GM18907 (cell line): ENCODE measurements at regions not wholly inside any gene's neighbourhood (a gene's known extent, or its start where the extent isn't known, plus 50 kb on each side); places are given as distances from the start of the nearest gene placed in this dataset.
A peak's percentile ranks its signal among the peaks of the same experiment; 100 is the strongest.

Experiments used
- ATAC-seq: cut with Tn5 transposase; IDR thresholded peaks from one replicate; pipeline ENCODE4 v1.9.1; 2021; ENCODE audit warnings: mild to moderate bottlenecking, moderate library complexity; ENCODE audit not compliant: unreplicated experiment

DNA sequence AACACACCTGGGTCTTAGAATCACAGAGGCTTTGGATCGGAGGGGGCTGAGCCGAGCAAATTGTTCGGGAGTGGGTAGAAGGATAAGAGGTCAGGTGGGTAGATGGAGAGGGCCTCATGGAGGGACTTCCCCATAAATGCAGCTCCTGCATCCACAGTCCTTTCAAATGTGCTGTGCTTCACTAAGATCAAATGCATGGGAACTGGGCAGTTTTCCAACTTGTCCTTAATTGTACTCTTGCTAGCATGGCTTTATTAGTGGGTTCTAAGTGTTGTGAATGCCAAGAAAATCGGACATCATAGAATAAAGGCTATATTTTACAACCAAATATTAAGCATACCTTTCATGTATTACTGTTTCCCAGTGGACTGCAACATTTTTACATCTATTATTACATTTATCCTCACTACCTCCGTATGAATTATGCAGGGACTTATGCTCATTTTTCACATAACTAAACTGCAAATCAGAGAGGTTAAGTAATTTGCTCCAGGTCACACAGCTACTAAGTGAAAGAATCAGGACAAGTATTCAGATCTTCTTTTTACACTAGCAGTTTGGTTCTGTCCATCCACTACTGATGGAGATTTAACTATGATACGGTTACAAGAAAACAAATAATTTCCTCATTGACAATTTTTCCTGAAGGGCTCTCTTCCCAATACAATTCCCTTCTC lies 174.5 kb upstream of the RUNX1 start:
- ATAC-seq, result no peak

DNA sequence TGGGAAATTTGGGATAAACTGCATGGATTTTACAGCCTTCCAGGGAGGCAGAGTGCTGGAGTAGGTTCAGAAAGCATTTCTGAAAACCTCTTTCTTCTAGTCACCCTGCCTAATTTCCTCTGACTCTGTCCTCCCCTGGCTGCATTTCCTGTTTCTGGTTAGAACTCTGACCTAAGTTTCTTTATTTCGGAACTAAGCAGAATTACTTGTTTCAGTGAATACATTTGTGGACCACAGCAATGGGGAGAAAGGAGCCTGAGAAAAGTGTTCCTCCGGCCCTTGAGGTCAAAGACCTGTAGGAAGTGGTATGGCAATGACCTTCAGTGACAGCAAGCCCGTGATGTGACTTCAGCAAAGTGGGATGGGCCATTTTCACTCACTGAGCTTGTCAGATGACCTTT lies 173.4 kb upstream of the RUNX1 start:
- peak; percentile 43 for ATAC-seq

GRCh38 chr21:35222021-35222420 lies 172.9 kb upstream of the RUNX1 start:
- ATAC-seq, result no peak

- ATAC-seq, result no peak
Observed at GRCh38 chr21:35220301-35220700, 171.2 kb upstream of the RUNX1 start.

- ATAC-seq, result no peak
Observed at GRCh38 chr21:35219719-35220118, 170.6 kb upstream of the RUNX1 start.

DNA sequence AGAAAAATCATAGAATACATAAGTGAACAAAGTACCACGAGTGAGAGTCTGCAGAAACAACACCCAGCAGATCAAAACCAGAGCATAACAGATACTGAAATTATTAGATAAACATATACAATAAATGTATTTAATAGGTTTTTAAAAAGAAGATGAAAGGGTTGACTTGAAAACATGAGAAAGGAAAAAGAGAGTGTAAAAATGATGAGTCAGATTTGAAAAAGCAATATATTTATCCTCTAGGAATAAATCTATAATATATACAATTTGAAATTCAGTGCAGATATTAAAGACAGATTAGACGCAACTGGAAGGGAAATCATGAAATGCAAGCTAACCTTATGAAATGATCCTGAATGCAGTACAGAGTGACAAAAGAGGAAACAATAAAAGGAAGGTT lies 170.2 kb upstream of the RUNX1 start:
- no peak for ATAC-seq

DNA sequence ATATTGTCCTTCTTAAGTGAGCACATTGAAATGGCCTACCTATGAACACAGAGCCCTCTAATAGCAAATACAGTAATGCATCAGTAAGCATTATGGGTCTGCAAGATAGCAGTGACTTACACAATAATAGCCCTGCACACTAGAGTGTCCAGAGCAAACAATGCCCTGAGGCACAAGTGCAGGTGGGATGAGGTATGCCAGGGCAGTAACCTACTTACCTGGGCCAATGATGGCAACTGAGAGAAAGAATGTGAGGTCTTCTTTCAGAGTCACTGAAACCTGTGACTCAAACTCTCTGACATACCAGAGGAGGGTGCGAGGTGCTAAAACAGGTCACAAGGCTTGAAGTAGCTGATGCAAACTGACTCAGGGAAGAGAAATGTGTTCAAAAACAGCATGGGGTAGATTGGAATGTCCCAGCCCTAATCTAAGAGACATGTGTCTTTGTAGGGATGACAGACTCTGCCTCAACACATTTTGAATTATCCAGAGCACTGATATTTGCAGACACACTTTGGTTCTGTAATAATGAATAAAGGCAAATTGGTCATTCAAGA lies 168.5 kb upstream of the RUNX1 start:
- no peak for ATAC-seq

DNA sequence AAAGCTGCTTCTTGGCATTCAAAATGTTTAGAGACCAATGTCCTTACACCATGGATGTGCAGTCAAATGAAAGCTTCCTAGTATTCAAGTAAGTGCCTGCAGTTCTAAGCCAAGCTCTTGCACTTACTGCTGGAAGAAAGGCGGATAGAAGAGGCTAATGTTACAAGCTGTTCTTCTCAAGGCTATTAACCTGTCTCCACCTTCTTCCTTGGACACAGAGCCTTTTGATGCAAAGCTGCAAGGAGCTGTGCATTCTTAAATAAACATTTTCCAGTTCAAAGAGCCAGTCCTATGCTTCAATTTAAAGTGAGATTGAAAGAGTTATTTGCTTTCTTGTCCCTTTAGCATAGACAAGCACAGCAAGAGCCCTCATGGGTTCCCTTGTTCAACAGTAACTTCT lies 167.9 kb upstream of the RUNX1 start:
- no peak for ATAC-seq

DNA sequence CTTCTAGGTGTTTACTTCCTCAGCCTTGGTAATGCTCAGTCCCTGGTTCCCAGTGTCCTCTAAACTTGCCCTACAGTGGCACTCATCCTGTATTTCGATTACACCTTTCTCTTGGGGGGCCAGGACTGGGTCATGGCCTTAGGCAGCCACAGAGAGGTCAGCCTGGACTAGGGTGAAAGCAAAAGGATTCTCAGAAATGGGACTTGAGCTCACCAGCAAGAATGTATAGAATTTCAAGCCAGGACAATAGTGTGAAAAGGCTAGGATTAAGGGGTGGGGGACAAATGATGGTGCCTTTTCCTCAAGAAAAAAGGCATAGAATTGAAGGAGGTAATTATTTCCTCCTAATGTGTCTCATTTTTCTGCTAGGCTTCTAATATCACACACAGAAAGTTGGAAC lies 166.8 kb upstream of the RUNX1 start:
- no peak for ATAC-seq

- no peak for ATAC-seq
Observed at GRCh38 chr21:35212393-35213127, 163.5 kb upstream of the RUNX1 start.

DNA sequence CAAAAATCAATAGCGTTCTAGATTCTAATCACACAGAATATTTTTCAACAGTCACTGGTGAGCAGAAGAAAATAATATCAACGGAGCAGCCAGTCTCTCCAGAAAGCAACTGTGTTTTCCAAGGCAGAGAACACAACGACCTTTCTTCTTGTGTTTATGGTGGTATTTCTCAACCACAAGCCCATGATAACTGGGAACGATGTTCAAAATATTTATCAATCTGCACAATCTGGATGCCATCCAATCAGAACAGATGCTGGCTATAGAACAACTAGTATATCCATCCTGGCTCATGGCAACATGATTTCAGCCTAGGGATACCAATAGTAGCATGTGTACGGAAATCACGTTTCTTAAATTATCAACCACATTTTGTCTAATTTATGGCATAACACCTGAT lies 162.7 kb upstream of the RUNX1 start:
- ATAC-seq, result no peak

GRCh38 chr21:35210093-35210492 lies 161.0 kb upstream of the RUNX1 start:
- ATAC-seq, result no peak

GRCh38 chr21:35208810-35209517 lies 159.9 kb upstream of the RUNX1 start:
- ATAC-seq, result no peak

DNA sequence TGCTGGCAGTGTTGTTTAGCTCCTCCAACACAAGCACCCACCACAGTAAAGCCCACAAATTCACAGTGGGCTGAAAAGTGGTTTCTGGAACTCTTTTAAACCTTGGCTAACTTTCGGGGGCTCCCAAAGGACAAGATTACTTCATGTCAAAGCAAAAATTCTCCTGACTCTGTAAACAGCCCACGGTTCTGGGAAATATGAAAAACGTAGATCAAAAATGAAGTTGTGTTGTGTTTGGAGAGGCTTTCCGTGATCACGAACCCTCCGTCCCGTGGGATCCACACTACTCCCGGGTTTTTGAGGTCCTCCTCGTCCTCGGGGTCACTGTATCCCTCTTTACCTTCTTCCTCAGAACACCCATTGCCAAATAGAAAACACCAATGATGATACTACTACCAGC lies 159.0 kb upstream of the RUNX1 start:
- ATAC-seq, result no peak

GRCh38 chr21:35207322-35207721 lies 158.2 kb upstream of the RUNX1 start:
- no peak for ATAC-seq

DNA sequence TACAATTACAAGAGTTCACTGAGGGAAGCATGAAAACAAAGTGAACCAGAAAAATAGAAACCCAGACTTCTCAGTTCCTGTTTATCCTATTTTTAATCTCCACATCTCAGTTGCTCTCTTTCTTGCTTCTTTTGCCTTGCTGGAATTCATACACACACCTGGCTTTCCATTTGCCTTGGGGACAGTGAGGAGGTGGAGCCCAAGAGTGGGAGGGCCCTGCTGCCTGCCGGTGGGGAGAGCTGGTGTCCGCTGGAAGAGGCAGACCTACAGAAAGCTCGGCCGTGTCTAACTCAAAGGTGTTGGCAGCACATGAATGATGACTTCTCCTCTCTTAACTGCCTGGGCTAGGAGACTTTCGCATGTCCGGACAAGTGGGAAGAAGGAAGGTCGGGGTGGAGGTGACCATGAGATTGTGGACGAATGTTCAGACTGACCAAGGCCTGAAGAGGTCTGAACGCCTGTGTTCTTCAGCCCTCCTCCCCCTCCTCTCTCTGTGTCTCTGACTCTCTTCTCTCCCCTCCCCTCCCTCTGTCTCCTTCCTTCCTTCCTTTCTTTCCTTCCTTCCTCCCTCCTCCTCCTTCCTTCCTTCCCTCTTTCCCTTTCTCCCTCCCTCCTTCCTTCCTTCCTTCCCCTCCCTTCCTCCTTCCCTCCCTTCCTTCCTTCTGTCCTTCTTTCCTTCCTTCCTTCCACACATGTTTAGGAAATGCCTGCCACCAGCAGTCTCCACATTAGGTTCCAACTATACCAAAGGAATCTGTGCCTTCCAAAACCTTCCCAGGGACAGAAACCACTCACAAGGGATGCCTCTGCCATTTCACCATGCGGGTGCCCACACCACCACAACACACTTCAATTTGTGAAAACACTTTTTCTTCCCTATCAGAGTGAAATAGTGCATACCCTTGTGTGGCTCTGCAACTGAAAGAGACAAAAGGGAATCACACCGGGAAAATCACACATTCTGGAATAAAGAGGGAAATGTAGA lies 157.3 kb upstream of the RUNX1 start:
- ATAC-seq, result no peak

DNA sequence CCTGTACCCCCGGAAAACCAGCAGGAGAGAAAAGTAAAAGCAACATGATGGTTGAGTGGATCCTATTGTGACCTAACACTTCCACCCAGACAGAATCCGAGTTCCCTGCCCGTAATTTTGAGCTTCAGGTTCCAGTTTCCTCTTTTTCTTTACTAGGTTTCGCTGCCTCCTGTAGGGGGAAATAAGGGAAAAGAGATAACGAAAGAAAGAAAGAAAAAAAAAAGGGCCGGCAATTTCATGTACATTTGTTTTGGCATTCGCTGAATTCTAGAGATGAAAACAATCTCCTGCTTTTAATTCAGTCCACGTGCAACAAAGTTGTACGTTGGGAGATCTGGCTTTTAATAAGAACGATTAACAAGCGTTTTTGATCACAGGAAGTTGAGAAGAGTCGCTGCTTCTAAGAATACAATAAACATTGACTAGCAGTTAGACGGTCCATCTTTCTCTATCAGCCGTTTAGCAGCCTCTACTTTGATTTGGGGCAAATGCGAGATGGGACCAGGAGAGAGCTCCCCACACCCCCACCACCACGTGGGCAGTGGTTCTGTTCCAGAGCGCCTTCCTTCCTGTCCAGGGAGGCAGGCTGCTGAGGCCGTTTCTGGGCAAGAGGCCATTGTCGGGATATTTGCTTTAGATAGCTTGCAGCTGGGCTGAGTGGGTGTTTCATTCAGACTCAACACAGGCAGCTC lies 155.9 kb upstream of the RUNX1 start:
- no peak for ATAC-seq

GRCh38 chr21:35204125-35204524 lies 155.0 kb upstream of the RUNX1 start:
- ATAC-seq, result no peak

DNA sequence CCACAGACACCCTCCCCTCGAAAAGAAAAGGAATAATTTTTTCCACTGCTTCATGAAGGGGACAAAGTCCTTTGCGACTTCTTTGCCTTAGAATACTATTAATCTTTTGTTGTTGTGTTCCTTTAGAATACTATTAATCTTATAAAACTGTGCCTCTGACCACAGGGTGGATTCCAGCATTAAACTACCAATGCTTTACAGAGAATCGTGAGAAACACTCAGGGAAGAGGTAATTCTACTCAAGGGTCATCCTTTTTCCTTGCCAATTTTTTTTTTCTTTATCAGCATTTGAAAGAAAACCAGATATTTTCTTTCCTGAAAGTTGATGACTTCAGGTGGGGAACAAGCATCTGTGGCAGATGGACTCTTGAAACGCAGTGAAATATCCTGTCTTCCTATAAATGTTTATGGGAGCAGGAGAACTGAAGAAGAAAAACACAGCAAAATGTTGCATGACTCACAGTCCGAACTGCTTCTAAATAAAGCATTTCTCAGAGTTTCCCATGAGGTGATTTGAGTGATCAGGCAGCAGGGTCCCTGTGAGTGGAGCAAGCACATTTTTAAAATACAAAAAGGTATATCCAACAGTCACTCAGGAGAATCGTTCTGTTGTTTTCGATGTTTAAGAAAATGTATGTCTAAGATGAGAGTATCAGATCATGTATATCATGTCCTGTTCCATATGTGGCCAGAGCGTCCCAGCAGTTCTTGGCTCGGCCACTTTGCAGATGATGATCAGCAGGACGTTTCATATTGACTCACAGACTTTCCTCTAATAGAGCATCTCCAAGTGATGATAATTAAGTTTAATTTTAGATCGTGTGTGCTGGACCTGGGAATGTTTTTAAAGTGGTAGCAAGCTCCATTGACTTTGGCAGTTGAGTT lies 154.2 kb upstream of the RUNX1 start:
- ATAC-seq, result no peak
